SK-N-SH treated with all-trans-retinoic acid at 6 μM for 48 hours (cell line): ENCODE measurements at regions not wholly inside any gene's neighbourhood (a gene's known extent, or its start where the extent isn't known, plus 50 kb on each side); places are given as distances from the start of the nearest gene placed in this dataset.

Source experiments
- ATAC-seq: fragments of 200-7000 bp; cut with Tn5 transposase; 3 replicates; pipeline ENCODE4 v1.9.1; 2020; ENCODE audit warnings: mild to moderate bottlenecking, moderate library complexity
- ARNTL ChIP-seq: fragments of 450-650 bp; formaldehyde crosslinking; IDR thresholded peaks from 2 replicates; pipeline ENCODE4 v1.5.0; 2020; ENCODE audit warnings: low read depth, mild to moderate bottlenecking, moderate library complexity, borderline replicate concordance
- CSDC2 ChIP-seq: fragments of 250-450 bp; sonication (Bioruptor Pico); IDR thresholded peaks from 2 replicates; pipeline ENCODE4 v1.5.0; 2020; ENCODE audit warnings: mild to moderate bottlenecking, moderate library complexity
- ESRRG ChIP-seq: fragments of 250-450 bp; sonication (Bioruptor Pico); IDR thresholded peaks from 2 replicates; pipeline ENCODE4 v1.6.1; 2021; ENCODE audit warnings: mild to moderate bottlenecking
- GLIS3 ChIP-seq: fragments of 250-450 bp; sonication (Bioruptor Pico); IDR thresholded peaks from 2 replicates; pipeline ENCODE4 v1.5.0; 2020; ENCODE audit warnings: mild to moderate bottlenecking, moderate library complexity
- ISL1 ChIP-seq: fragments of 250-450 bp; sonication (Bioruptor Pico); IDR thresholded peaks from 2 replicates; pipeline ENCODE4 v2.1.2; 2022; ENCODE audit warnings: mild to moderate bottlenecking, moderate library complexity
- OSR1 ChIP-seq: fragments of 250-450 bp; sonication (Bioruptor Pico); IDR thresholded peaks from 2 replicates; pipeline ENCODE4 v1.8.0; 2022; ENCODE audit warnings: moderate library complexity, mild to moderate bottlenecking, inconsistent platforms
- PPARA ChIP-seq: fragments of 250-450 bp; sonication (Bioruptor Pico); IDR thresholded peaks from 2 replicates; pipeline ENCODE4 v1.5.0; 2020; ENCODE audit warnings: mild to moderate bottlenecking, borderline replicate concordance
- TCF4 ChIP-seq: fragments of 250-450 bp; sonication (Bioruptor Pico); IDR thresholded peaks from 2 replicates; pipeline ENCODE4 v1.8.0; 2021; ENCODE audit warnings: mild to moderate bottlenecking, moderate library complexity, borderline replicate concordance
- TOX ChIP-seq: fragments of 250-450 bp; sonication (Bioruptor Pico); IDR thresholded peaks from 2 replicates; pipeline ENCODE4 v1.8.0; 2021; ENCODE audit warnings: mild to moderate bottlenecking, moderate library complexity, borderline replicate concordance
- TSHZ2 ChIP-seq: fragments of 250-450 bp; sonication (Bioruptor Pico); IDR thresholded peaks from 2 replicates; pipeline ENCODE4 v1.5.0; 2020; ENCODE audit warnings: mild to moderate bottlenecking, moderate library complexity
- ZC3H10 ChIP-seq: fragments of 250-450 bp; sonication (Bioruptor Pico); IDR thresholded peaks from 2 replicates; pipeline ENCODE4 v1.5.1; 2021; ENCODE audit warnings: mild to moderate bottlenecking, moderate library complexity
- ZFP3 ChIP-seq: fragments of 250-450 bp; sonication (Bioruptor Pico); IDR thresholded peaks from 2 replicates; pipeline ENCODE4 v1.5.0; 2020; ENCODE audit warnings: mild to moderate bottlenecking, moderate library complexity
- ZNF70 ChIP-seq: fragments of 450-650 bp; formaldehyde crosslinking; IDR thresholded peaks from 2 replicates; pipeline ENCODE4 v1.5.0; 2020; ENCODE audit warnings: mild to moderate bottlenecking, moderate library complexity
- ZNF8 ChIP-seq: fragments of 450-650 bp; formaldehyde crosslinking; IDR thresholded peaks from 2 replicates; pipeline ENCODE4 v1.5.0; 2020; ENCODE audit warnings: mild to moderate bottlenecking, moderate library complexity
- TF ChIP-seq, protein P1 (sequence below): fragments of 250-450 bp; sonication (Bioruptor Pico); IDR thresholded peaks from 2 replicates; pipeline ENCODE4 v1.5.1; 2021; ENCODE audit warnings: mild to moderate bottlenecking, moderate library complexity
- TF ChIP-seq, protein P2 (sequence below): fragments of 250-450 bp; sonication (Bioruptor Pico); IDR thresholded peaks from 2 replicates; pipeline ENCODE4 v1.5.1; 2020; ENCODE audit warnings: low read depth, mild to moderate bottlenecking, moderate library complexity
- TF ChIP-seq, protein P3 (sequence below): fragments of 250-450 bp; sonication (Bioruptor Pico); IDR thresholded peaks from 2 replicates; pipeline ENCODE4 v1.8.0; 2020; ENCODE audit warnings: mild to moderate bottlenecking, moderate library complexity, borderline replicate concordance
- TF ChIP-seq, protein P4 (sequence below): fragments of 250-450 bp; sonication (Bioruptor Pico); IDR thresholded peaks from 2 replicates; pipeline ENCODE4 v1.8.0; 2021; ENCODE audit warnings: low read depth, mild to moderate bottlenecking, moderate library complexity, borderline replicate concordance

DNA sequence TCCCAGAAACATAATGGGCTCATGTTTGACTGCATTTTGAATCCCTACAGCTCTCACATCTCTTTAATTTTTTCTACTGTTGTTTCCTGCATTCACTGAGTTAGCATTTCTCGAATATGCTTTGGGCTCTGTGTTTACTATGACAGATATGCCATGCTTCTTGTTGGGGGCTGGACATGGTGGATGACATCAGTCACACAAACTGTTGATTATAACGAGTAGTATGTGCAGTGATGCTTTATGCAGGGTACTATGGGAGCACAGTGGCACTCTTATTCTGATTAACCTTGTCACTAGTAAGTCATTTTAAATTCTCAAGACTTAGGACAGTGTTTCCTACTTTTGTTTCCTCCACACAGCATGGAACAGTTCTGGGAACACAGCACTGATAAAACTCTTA is 295.4 kb upstream of the ZNF608 start (continued):
- TF ChIP-seq, protein P1, sequence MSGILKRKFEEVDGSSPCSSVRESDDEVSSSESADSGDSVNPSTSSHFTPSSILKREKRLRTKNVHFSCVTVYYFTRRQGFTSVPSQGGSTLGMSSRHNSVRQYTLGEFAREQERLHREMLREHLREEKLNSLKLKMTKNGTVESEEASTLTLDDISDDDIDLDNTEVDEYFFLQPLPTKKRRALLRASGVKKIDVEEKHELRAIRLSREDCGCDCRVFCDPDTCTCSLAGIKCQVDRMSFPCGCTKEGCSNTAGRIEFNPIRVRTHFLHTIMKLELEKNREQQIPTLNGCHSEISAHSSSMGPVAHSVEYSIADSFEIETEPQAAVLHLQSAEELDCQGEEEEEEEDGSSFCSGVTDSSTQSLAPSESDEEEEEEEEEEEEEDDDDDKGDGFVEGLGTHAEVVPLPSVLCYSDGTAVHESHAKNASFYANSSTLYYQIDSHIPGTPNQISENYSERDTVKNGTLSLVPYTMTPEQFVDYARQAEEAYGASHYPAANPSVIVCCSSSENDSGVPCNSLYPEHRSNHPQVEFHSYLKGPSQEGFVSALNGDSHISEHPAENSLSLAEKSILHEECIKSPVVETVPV (CRISPR knock-in tag), result no peak
- TF ChIP-seq, all 23 proteins: peak for 0

- no peak for ATAC-seq
- TF ChIP-seq ZNF8, result no peak
- TF ChIP-seq GLIS3 (CRISPR knock-in tag), result no peak
- no peak for TF ChIP-seq ISL1 (CRISPR knock-in tag)
- TF ChIP-seq, protein P2, sequence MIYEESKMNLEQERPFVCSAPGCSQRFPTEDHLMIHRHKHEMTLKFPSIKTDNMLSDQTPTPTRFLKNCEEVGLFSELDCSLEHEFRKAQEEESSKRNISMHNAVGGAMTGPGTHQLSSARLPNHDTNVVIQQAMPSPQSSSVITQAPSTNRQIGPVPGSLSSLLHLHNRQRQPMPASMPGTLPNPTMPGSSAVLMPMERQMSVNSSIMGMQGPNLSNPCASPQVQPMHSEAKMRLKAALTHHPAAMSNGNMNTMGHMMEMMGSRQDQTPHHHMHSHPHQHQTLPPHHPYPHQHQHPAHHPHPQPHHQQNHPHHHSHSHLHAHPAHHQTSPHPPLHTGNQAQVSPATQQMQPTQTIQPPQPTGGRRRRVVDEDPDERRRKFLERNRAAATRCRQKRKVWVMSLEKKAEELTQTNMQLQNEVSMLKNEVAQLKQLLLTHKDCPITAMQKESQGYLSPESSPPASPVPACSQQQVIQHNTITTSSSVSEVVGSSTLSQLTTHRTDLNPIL (CRISPR knock-in tag), result no peak
- TF ChIP-seq TOX (CRISPR knock-in tag), result no peak
- no peak for TF ChIP-seq CSDC2 (CRISPR knock-in tag)
- peak; percentile 42; the same call in 1 of the 2 replicates for TF ChIP-seq TCF4 (CRISPR knock-in tag)
These were observed 295.9 kb upstream of the ZNF608 start for GRCh38 chr5:125042261-125042890.

DNA sequence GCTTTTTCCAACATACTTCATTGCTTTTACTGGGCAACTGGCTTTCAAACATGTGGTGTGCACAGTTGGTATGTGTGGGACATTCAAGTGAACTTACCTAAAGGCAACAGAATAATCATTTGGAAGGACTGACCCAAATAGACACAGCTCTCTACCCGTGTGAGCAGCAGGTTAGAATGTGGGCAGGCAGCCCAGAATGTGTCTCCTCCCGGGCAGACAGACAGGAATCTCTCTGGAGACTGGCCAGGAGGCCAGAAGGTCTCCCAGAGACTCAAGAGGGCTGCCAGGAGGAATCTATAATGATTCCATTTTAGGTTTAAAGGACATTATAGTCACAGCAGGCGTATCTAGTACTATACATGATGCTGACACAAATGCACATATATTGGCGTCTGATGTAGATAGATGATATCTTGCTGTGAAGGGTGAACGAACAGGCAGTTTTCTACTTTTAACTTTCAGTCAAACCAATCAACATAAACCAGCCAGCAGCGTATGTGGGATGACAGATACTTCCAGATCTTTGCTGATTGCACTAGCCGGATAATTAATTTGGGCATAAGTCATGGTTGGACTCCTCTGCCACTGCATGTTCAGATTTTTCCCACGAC is 297.4 kb upstream of the ZNF608 start:
- TF ChIP-seq TCF4 (CRISPR knock-in tag) (peak; percentile 76), TSHZ2 (CRISPR knock-in tag) (peak; percentile 93), OSR1 (CRISPR knock-in tag) (no peak), TOX (CRISPR knock-in tag) (0 out of 2 replicates have a peak, but pooled peaks have one; percentile 16), ZNF70 (CRISPR knock-in tag) (no peak), ZNF8 (0 out of 2 replicates have a peak, but pooled peaks have one; percentile 10), ESRRG (CRISPR knock-in tag) (0 out of 2 replicates have a peak, but pooled peaks have one; percentile 32), ZFP3 (CRISPR knock-in tag) (0 out of 2 replicates have a peak, but pooled peaks have one; percentile 54), PPARA (CRISPR knock-in tag) (no peak), ARNTL (CRISPR knock-in tag) (no peak), CSDC2 (CRISPR knock-in tag) (no peak), ISL1 (CRISPR knock-in tag) (peak; percentile 94), ZC3H10 (CRISPR knock-in tag) (peak; percentile 80; the same call in 1 of the 2 replicates)
- TF ChIP-seq, protein P1 (CRISPR knock-in tag), result 0 out of 2 replicates have a peak, but pooled peaks have one; percentile 73
- TF ChIP-seq, protein P3, sequence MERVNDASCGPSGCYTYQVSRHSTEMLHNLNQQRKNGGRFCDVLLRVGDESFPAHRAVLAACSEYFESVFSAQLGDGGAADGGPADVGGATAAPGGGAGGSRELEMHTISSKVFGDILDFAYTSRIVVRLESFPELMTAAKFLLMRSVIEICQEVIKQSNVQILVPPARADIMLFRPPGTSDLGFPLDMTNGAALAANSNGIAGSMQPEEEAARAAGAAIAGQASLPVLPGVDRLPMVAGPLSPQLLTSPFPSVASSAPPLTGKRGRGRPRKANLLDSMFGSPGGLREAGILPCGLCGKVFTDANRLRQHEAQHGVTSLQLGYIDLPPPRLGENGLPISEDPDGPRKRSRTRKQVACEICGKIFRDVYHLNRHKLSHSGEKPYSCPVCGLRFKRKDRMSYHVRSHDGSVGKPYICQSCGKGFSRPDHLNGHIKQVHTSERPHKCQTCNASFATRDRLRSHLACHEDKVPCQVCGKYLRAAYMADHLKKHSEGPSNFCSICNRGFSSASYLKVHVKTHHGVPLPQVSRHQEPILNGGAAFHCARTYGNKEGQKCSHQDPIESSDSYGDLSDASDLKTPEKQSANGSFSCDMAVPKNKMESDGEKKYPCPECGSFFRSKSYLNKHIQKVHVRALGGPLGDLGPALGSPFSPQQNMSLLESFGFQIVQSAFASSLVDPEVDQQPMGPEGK (CRISPR knock-in tag), result peak; percentile 54
- TF ChIP-seq, protein P2 (CRISPR knock-in tag), result peak; percentile 85
- TF ChIP-seq, protein P4, sequence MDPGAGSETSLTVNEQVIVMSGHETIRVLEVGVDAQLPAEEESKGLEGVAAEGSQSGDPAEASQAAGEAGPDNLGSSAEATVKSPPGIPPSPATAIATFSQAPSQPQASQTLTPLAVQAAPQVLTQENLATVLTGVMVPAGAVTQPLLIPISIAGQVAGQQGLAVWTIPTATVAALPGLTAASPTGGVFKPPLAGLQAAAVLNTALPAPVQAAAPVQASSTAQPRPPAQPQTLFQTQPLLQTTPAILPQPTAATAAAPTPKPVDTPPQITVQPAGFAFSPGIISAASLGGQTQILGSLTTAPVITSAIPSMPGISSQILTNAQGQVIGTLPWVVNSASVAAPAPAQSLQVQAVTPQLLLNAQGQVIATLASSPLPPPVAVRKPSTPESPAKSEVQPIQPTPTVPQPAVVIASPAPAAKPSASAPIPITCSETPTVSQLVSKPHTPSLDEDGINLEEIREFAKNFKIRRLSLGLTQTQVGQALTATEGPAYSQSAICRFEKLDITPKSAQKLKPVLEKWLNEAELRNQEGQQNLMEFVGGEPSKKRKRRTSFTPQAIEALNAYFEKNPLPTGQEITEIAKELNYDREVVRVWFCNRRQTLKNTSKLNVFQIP (CRISPR knock-in tag), result 0 out of 2 replicates have a peak, but pooled peaks have one; percentile 15
- ATAC-seq, result peak; percentile 90
